Endothelial cell of umbilical vein (primary cell): ENCODE measurements at regions not wholly inside any gene's neighbourhood (a gene's known extent, or its start where the extent isn't known, plus 50 kb on each side); places are given as distances from the start of the nearest gene placed in this dataset.

ENCODE experiments used
- BruUV-seq: library from RNA; stranded (reverse); fragments of 400-500 nt; replicated peaks from 2 replicates; lab custom pipeline; 2021; lab: Mats Ljungman, UMichigan
- CTCF ChIA-PET: fragments of 300-600, 350-600 bp; sonication (Branson Sonifier 250); formaldehyde crosslinking; loops from one replicate; lab custom pipeline; 2021; ENCODE audit warnings: antibody characterized with exemption, inconsistent platforms; lab: Charles Lee
- POLR2A ChIA-PET: fragments of 300-600, 350-600 bp; sonication (Branson Sonifier 250); formaldehyde crosslinking; loops from one replicate; lab custom pipeline; 2021; ENCODE audit warnings: antibody characterized with exemption, inconsistent platforms; lab: Charles Lee
- DNase-seq: peaks from one replicate; pipeline ENCODE4 v3.0.0-alpha.2; 2011; ENCODE audit warnings: low read depth, low spot score
- FAIRE-seq: peaks from 2 replicates; lab custom pipeline; 2011; peaks lifted over from hg19 to GRCh38; lab: Jason Lieb, UNC
- H2AFZ ChIP-seq: 2 replicates; pipeline ENCODE4 v1.6.0; 2012; ENCODE audit warnings: low read depth, low read length, control low read depth, inconsistent platforms
- H3K27ac ChIP-seq: 2 replicates; pipeline ENCODE4 v1.5.1; 2011; ENCODE audit warnings: low read depth, mild to moderate bottlenecking, control low read depth, low read length, moderate library complexity; ENCODE audit not compliant: insufficient read depth
- H3K27me3 ChIP-seq, 2 experiments: 2 replicates each; pipeline versions ENCODE4 v1.6.0 to v1.6.1; 2011; ENCODE audit warnings: low read length in 2 of 2, mixed read lengths in 1 of 2; ENCODE audit not compliant: control insufficient read depth in 2 of 2, insufficient read depth in 2 of 2
- H3K36me3 ChIP-seq, 2 experiments: 2 replicates in 1 of 2; 3 replicates in 1 of 2; pipeline ENCODE4 v1.5.1; 2011; ENCODE audit warnings: low read length in 2 of 2, mild to moderate bottlenecking in 1 of 2, moderate library complexity in 1 of 2; ENCODE audit not compliant: control insufficient read depth in 2 of 2, insufficient read depth in 2 of 2; ENCODE audit errors: extremely low read depth in 1 of 2
- H3K4me1 ChIP-seq: 3 replicates; pipeline ENCODE4 v1.5.1; 2011; ENCODE audit warnings: mild to moderate bottlenecking, low read length; ENCODE audit not compliant: control insufficient read depth, insufficient read depth; ENCODE audit errors: extremely low read depth
- H3K4me2 ChIP-seq: 2 replicates; pipeline ENCODE4 v1.6.1; 2011; ENCODE audit warnings: low read length, control low read depth, mixed read lengths; ENCODE audit not compliant: insufficient read depth
- H3K4me3 ChIP-seq, 3 experiments: fragments of 200-600 bp in 1 of 3; sonication (generic), shearing (Covaris generic) in 1 of 3; replicated peaks in 1 of 3; 2 replicates each; pipeline ENCODE4 v1.5.1; 2011 to 2016; ENCODE audit warnings: control low read depth in 3 of 3, low read length in 3 of 3, mild to moderate bottlenecking in 2 of 3, inconsistent platforms in 1 of 3, low read depth in 1 of 3, moderate library complexity in 1 of 3; ENCODE audit not compliant: insufficient read depth in 1 of 3
- H3K79me2 ChIP-seq: 2 replicates; pipeline ENCODE4 v1.6.0; 2012; ENCODE audit warnings: low read length, inconsistent platforms; ENCODE audit not compliant: control insufficient read depth, insufficient read depth
- H3K9ac ChIP-seq: replicated peaks from 2 replicates; pipeline ENCODE3; 2011; ENCODE audit warnings: low read length, control low read depth; ENCODE audit not compliant: insufficient read depth; ENCODE audit errors: extremely low read depth
- H3K9me1 ChIP-seq: replicated peaks from 3 replicates; pipeline ENCODE4 v1.6.0; 2011; ENCODE audit warnings: mild to moderate bottlenecking, low read length; ENCODE audit not compliant: control insufficient read depth, insufficient read depth; ENCODE audit errors: extremely low read depth
- H3K9me3 ChIP-seq: replicated peaks from 2 replicates; pipeline ENCODE4 v1.5.1; 2012; ENCODE audit warnings: low read length, inconsistent platforms; ENCODE audit not compliant: control insufficient read depth, insufficient read depth
- H4K20me1 ChIP-seq: replicated peaks from 2 replicates; pipeline ENCODE3; 2011; ENCODE audit warnings: mild to moderate bottlenecking, low read length; ENCODE audit not compliant: control insufficient read depth, insufficient read depth; ENCODE audit errors: extremely low read depth
- EZH2 ChIP-seq: IDR thresholded peaks from 2 replicates; pipeline ENCODE4 v1.6.1; 2012; ENCODE audit warnings: borderline replicate concordance, low read depth, mild to moderate bottlenecking, moderate library complexity, low read length, inconsistent platforms; ENCODE audit not compliant: severe bottlenecking
- FOS ChIP-seq: IDR thresholded peaks from 2 replicates; pipeline ENCODE4 v1.6.1; 2011; ENCODE audit warnings: mild to moderate bottlenecking, low read length, moderate library complexity, borderline replicate concordance; ENCODE audit not compliant: insufficient read depth
- GATA2 ChIP-seq: IDR thresholded peaks from 2 replicates; pipeline ENCODE4 v1.7.0; 2011; ENCODE audit warnings: low read depth, mild to moderate bottlenecking, moderate library complexity, mixed read lengths, low read length; ENCODE audit not compliant: insufficient read length, insufficient read depth
- JUN ChIP-seq: IDR thresholded peaks from 2 replicates; pipeline ENCODE4 v1.6.1; 2011; ENCODE audit warnings: borderline replicate concordance, low read depth; ENCODE audit not compliant: insufficient read length, insufficient read depth
- MYC ChIP-seq: IDR thresholded peaks from one replicate; pipeline ENCODE4 v1.6.1; 2011; ENCODE audit warnings: mild to moderate bottlenecking, low read depth, low read length
- POLR2A ChIP-seq: IDR thresholded peaks from 2 replicates; pipeline ENCODE4 v1.6.1; 2012; ENCODE audit warnings: low read depth, mild to moderate bottlenecking, control low read depth, low read length
- POLR2AphosphoS5 ChIP-seq: IDR thresholded peaks from 2 replicates; pipeline ENCODE4 v1.6.1; 2012; ENCODE audit warnings: low read depth, mild to moderate bottlenecking, control low read depth, low read length, moderate library complexity; ENCODE audit not compliant: insufficient read depth
- dilution Hi-C: fragments of 300-500 bp; cut with MboI; formaldehyde crosslinking; loops from one replicate; pipeline ENCODE4 v1.15.0; 2019; ENCODE audit warnings: low sequenced_read_pairs; ENCODE audit not compliant: extremely low pct_ligation_motif_present
- intact Hi-C: fragments of 100-400 bp; cut with micrococcal nuclease; formaldehyde crosslinking; loops from one replicate; pipeline ENCODE4 v1.10.0; 2022
- TF ChIP-seq, protein P1 (sequence below): IDR thresholded peaks from 2 replicates; pipeline ENCODE4 v1.6.1; 2011; ENCODE audit not compliant: insufficient read depth, insufficient read length
- TF ChIP-seq, protein P2 (sequence below), 2 donors: IDR thresholded peaks; 1 replicate in 1 of 2; 2 replicates in 1 of 2; pipeline ENCODE4 v1.5.1; 2011; ENCODE audit warnings: low read length in 2 of 2, mild to moderate bottlenecking in 2 of 2, moderate library complexity in 2 of 2, control low read depth in 1 of 2, inconsistent platforms in 1 of 2, low read depth in 1 of 2; ENCODE audit not compliant: insufficient read depth in 1 of 2; ENCODE audit errors: extremely low read depth in 1 of 2

DNA sequence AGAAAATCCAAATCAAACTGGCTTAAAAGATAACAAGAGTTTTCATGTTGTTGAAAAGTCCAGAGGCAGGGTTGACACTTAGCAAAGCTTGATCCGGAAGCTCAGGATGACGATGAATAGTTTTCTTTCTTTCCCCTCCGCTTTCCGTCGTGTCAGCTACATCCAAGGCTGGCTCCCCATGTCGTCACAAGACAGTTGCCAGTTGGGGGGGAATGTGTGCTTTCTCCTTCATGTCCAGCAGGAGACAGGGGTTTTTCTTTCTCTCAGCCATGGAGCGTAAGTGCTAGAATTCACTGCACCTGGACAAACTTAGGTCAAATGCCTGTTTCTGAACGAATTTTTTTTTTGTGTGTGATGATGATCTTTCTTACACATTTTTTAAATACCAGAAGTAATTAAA, 273.8 kb upstream of the RGMA start:
- FAIRE-seq (no peak), DNase-seq (no peak)
- Histone ChIP-seq H3K4me1 (no peaks in the 10 kb centered on the region), H3K27me3 (no peaks in the 10 kb centered on the region), H3K4me3 (no peak overlapping the region), H3K36me3 (no peaks in the 10 kb centered on the region), H3K4me2 (no peak overlapping the region), H3K9me3 (peaks cover 6% of the 10 kb centered on the region), H4K20me1 (no peaks in the 10 kb centered on the region), H3K27ac (no peak overlapping the region), H3K9ac (no peak overlapping the region), H3K79me2 (no peaks in the 10 kb centered on the region), H3K9me1 (no peaks in the 10 kb centered on the region), H2AFZ (no peak overlapping the region)
- TF ChIP-seq, protein P1, sequence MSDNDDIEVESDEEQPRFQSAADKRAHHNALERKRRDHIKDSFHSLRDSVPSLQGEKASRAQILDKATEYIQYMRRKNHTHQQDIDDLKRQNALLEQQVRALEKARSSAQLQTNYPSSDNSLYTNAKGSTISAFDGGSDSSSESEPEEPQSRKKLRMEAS: no peak
- TF ChIP-seq JUN (no peak), GATA2 (no peak), POLR2A (no peak), POLR2AphosphoS5 (no peak), FOS (no peak), EZH2 (no peak), MYC (no peak)
- TF ChIP-seq, protein P2, sequence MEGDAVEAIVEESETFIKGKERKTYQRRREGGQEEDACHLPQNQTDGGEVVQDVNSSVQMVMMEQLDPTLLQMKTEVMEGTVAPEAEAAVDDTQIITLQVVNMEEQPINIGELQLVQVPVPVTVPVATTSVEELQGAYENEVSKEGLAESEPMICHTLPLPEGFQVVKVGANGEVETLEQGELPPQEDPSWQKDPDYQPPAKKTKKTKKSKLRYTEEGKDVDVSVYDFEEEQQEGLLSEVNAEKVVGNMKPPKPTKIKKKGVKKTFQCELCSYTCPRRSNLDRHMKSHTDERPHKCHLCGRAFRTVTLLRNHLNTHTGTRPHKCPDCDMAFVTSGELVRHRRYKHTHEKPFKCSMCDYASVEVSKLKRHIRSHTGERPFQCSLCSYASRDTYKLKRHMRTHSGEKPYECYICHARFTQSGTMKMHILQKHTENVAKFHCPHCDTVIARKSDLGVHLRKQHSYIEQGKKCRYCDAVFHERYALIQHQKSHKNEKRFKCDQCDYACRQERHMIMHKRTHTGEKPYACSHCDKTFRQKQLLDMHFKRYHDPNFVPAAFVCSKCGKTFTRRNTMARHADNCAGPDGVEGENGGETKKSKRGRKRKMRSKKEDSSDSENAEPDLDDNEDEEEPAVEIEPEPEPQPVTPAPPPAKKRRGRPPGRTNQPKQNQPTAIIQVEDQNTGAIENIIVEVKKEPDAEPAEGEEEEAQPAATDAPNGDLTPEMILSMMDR (IDR thresholded peaks at IDR 0.05; ENCODE audit: extremely low read depth in 1 of 2, insufficient read depth in 1 of 2, low read depth in 1 of 2, low read length in 2 of 2): no peak
- BruUV-seq: no TSS peak
- CTCF ChIA-PET: no interaction called here
- dilution Hi-C loops: no loop called here
- intact Hi-C loops: no loop called here
- POLR2A ChIA-PET: no interaction called here
